GM12875 (cell line): ENCODE measurements at regions not wholly inside any gene's neighbourhood (a gene's known extent, or its start where the extent isn't known, plus 50 kb on each side); places are given as distances from the start of the nearest gene placed in this dataset.

Source experiments
- H3K4me3 ChIP-seq: one replicate; pipeline ENCODE4 v1.5.1; 2011; ENCODE audit warnings: low read depth, low read length, control low read depth
- TF ChIP-seq, protein P1 (sequence below): IDR thresholded peaks from 2 replicates; pipeline ENCODE4 v1.5.1; 2011; ENCODE audit warnings: low read depth, mild to moderate bottlenecking, control low read depth, inconsistent platforms, low read length, moderate library complexity, borderline replicate concordance; ENCODE audit not compliant: insufficient read depth

DNA sequence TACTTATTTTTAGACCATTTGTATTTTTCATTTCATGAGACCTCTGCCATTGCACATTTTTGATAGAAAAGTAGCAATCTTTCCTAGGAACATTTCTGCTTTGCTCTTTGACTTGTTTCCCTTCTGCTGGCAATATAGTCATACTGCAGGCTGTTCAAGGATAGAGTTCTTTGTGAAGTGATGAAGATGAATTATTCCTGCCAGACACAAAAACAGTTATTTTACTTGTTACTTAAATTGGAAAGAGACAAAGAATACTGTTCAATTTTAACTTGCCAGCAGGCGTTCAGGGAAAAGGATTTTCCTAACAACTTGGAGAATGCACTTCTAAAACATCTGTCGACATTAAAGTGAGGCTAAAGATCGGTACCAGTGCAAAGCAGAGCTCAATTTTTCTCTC, 251.7 kb upstream of the ACTBL2 start:
- TF ChIP-seq, protein P1, sequence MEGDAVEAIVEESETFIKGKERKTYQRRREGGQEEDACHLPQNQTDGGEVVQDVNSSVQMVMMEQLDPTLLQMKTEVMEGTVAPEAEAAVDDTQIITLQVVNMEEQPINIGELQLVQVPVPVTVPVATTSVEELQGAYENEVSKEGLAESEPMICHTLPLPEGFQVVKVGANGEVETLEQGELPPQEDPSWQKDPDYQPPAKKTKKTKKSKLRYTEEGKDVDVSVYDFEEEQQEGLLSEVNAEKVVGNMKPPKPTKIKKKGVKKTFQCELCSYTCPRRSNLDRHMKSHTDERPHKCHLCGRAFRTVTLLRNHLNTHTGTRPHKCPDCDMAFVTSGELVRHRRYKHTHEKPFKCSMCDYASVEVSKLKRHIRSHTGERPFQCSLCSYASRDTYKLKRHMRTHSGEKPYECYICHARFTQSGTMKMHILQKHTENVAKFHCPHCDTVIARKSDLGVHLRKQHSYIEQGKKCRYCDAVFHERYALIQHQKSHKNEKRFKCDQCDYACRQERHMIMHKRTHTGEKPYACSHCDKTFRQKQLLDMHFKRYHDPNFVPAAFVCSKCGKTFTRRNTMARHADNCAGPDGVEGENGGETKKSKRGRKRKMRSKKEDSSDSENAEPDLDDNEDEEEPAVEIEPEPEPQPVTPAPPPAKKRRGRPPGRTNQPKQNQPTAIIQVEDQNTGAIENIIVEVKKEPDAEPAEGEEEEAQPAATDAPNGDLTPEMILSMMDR: no peak
- no peak overlapping the region for H3K4me3 ChIP-seq

DNA sequence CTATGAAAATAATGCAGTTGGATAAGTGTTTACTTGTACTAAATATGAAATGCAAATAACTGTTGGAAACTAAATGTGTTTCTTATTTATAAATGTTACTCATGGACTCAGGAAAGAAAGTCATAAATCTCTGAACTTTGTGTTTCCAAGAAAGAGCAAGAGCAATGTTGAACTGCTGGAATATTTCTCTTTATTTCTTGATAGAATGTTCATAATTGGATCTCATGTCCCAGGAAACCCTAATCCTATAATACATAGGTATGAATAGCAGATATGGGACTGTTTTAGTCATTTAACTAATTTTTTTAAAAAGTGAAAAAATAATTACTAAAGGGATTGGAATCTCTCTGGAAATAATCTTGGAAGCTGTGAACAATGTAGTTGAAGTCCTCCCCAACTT, 245.0 kb upstream of the ACTBL2 start:
- H3K4me3 ChIP-seq: no peak overlapping the region
- TF ChIP-seq, protein P1: no peak

DNA sequence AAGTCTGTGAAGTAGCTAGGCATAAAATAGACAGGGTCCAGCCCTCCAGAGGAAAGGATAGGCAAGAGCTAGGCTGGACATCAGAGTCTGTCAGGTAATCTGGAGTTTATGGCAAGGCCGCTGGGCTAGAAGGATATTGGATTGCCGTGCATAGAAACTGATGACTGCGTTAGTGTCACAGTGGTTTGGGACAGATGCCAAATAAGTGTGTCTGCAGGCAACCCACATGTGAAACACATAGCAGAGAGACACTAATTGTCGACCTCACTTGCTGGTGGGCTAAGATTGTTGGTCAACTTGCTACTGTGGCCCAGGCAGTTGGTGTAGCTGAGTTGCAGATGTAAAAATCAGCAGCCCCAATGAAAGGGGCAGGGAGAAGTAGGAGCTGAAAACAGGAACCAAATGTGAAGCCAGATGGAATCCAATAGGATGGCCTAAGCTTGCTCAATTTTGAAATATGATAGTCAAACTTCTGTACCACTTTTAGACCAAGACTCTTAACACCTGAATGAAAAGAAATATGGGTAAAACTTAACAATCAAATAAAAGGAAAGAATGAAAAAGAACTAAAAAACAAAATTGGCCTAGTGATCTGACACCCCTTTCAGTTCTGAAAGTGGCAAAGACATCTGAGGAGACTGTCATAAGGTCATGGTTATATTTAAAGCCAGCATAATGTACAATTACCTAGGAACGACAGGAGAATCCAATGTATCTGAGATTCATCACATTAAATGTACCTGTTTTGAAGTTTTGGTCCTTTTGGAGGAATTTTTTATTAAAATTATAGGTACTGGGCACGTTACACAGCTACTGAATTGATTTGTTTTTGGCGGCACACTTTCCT, 243.3 kb upstream of the ACTBL2 start:
- TF ChIP-seq, protein P1: no peak
- H3K4me3 ChIP-seq: no peak overlapping the region

DNA sequence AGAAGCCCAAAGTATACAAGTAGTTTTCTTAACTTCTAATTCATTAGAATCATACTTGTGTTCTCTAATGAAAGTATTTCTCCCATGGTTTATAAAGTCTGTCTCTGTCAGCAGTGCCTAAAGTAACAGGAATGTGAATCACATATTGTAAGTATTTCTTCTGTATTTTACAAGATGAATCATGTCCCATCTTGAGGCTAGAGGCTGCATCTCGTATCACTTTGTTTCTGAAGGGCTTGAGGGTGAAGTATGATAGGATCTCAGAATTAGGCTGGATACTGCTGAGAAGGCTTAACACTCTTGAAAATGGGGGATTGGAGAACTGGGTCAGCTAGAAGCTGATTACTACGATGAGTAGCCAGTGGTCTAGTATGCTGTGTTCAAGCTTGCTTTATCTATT, 242.2 kb upstream of the ACTBL2 start:
- TF ChIP-seq, protein P1: no peak
- no peak overlapping the region for H3K4me3 ChIP-seq

DNA sequence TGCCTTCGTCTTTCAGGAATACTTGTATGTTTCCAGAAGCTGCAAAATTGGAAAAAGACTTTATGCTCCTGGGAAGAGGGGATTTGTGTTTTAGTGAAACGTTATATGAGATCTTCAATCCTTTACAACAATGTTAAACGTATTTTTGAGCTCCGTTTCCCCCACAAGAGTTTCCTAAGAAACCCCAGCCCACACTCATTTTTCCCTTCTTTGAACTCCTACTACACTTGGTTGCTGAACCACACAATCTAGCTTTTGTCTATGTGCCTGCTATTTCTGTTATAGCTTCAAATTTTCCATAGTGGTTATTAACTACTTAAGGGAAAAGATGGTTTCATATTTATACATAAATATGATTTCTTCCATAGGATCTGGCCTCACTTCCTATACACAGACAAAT, 238.6 kb upstream of the ACTBL2 start:
- TF ChIP-seq, protein P1: no peak
- no peak overlapping the region for H3K4me3 ChIP-seq

DNA sequence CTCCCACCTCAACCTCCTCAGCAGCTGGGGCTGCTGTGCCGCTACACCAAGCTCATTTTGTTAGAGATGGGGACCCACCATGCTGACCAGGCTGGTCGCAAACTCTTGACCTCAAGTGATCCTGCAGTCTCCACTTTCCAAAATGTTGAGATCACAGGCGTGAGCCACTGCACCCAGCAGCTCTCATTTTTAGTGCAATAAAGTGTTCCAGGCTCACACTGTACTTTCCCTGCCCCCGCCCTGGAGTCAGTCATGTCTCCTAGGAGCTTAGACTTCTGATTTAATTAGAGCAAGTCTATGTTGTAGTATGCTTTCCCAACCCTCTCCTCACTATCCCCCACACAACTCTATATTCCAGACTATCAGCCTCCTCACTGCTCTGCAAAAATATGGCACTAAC, 238.0 kb upstream of the ACTBL2 start:
- H3K4me3 ChIP-seq: no peak overlapping the region
- TF ChIP-seq, protein P1: no peak

DNA sequence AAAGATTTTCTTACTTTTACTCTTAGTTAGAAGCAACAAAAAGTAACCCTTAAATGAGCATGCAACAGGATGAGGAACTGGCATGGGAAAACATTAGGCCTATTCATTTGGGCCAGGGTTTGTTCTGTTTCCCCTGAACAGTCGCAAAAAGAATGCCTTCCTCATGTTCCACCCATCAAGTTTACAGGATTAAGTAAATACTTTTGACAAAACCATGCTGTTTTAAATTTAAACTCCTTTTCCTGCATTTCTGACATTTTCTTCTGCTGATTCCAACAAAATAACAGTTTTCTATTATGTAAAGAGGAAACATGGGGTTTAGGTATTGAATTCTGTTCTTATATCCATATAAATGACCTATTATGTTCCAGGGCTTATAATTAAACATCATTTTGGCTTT, 236.6 kb upstream of the ACTBL2 start:
- TF ChIP-seq, protein P1: no peak
- H3K4me3 ChIP-seq: no peak overlapping the region
